ENCODE measurements at regions not wholly inside any gene's neighbourhood (a gene's known extent, or its start where the extent isn't known, plus 50 kb on each side); places are given as distances from the start of the nearest gene placed in this dataset.

GRCh38 chr16:86821895-86822294, 243.5 kb downstream of the FOXL1 start:
- H3K27ac ChIP-seq (ENCODE audit: low read depth, low read length, poor library complexity, severe bottlenecking): no peak overlapping the region
- no peak for DNase-seq (ENCODE audit: low spot score)
- intact Hi-C loops (cut with micrococcal nuclease; ENCODE audit: unreplicated experiment): no loop called here
- TF ChIP-seq EZH2phosphoT487 (IDR thresholded peaks at IDR 0.05; ENCODE audit: borderline replicate concordance, low read depth, low read length) (no peak), CTCF (conservative IDR thresholded peaks at IDR 0.05; ENCODE audit: low read length) (no peak)
- H3K4me1 ChIP-seq (ENCODE audit: insufficient read depth, low read length, poor library complexity, severe bottlenecking): no peaks in the 10 kb centered on the region
- no peak overlapping the region for H3K4me3 ChIP-seq (ENCODE audit: low read depth, low read length, poor library complexity, severe bottlenecking)
- no peaks in the 10 kb centered on the region for H3K9me2 ChIP-seq (ENCODE audit: insufficient read depth, low read length)
- no peaks in the 10 kb centered on the region for H4K20me1 ChIP-seq (ENCODE audit: insufficient read depth, low read length)
- H3K79me2 ChIP-seq (ENCODE audit: insufficient read depth, low read depth, low read length): no peaks in the 10 kb centered on the region
- CTCF ChIA-PET (ENCODE audit: unreplicated experiment): no interaction called here
- H2AFZ ChIP-seq (ENCODE audit: low read length): no peak overlapping the region
- H3K9me3 ChIP-seq (ENCODE audit: low read length): no peaks in the 10 kb centered on the region
- no TSS peak for BruUV-seq (replicated peaks)
- no peaks in the 10 kb centered on the region for H3K36me3 ChIP-seq (ENCODE audit: insufficient read depth, low read length)
- H3K4me2 ChIP-seq (ENCODE audit: low read length): no peak overlapping the region
- POLR2A ChIA-PET: interaction anchor here (0.7 kb wide), 1 partner anchor 23 kb away, joined by 3 read pairs; no protein-coding TSS in a partner anchor

- Histone ChIP-seq H3K9me2 (ENCODE audit: insufficient read depth, low read length) (no peaks in the 10 kb centered on the region), H3K27ac (ENCODE audit: low read depth, low read length, poor library complexity, severe bottlenecking) (no peak overlapping the region), H3K36me3 (ENCODE audit: insufficient read depth, low read length) (no peaks in the 10 kb centered on the region), H3K9me3 (ENCODE audit: low read length) (no peaks in the 10 kb centered on the region), H2AFZ (ENCODE audit: low read length) (no peak overlapping the region), H4K20me1 (ENCODE audit: insufficient read depth, low read length) (no peaks in the 10 kb centered on the region), H3K4me1 (ENCODE audit: insufficient read depth, low read length, poor library complexity, severe bottlenecking) (no peaks in the 10 kb centered on the region), H3K79me2 (ENCODE audit: insufficient read depth, low read depth, low read length) (no peaks in the 10 kb centered on the region), H3K4me2 (ENCODE audit: low read length) (no peak overlapping the region), H3K4me3 (ENCODE audit: low read depth, low read length, poor library complexity, severe bottlenecking) (no peak overlapping the region)
- BruUV-seq (replicated peaks): no TSS peak
- TF ChIP-seq CTCF (conservative IDR thresholded peaks at IDR 0.05; ENCODE audit: low read length) (no peak), EZH2phosphoT487 (IDR thresholded peaks at IDR 0.05; ENCODE audit: borderline replicate concordance, low read depth, low read length) (no peak)
- ChIA-PET CTCF (ENCODE audit: unreplicated experiment) (no interaction called here), POLR2A (no interaction called here)
- intact Hi-C loops (cut with micrococcal nuclease; ENCODE audit: unreplicated experiment): no loop called here
- DNase-seq (ENCODE audit: low spot score): no peak
Observed at GRCh38 chr16:86823125-86823524, 244.8 kb downstream of the FOXL1 start.

- ChIA-PET CTCF (ENCODE audit: unreplicated experiment) (no interaction called here), POLR2A (no interaction called here)
- no peak overlapping the region for H2AFZ ChIP-seq (ENCODE audit: low read length)
- TF ChIP-seq CTCF (conservative IDR thresholded peaks at IDR 0.05; ENCODE audit: low read length): no peak
- no peak for TF ChIP-seq EZH2phosphoT487 (IDR thresholded peaks at IDR 0.05; ENCODE audit: borderline replicate concordance, low read depth, low read length)
- intact Hi-C loops (cut with micrococcal nuclease; ENCODE audit: unreplicated experiment): no loop called here
- BruUV-seq (replicated peaks): no TSS peak
- no peaks in the 10 kb centered on the region for H4K20me1 ChIP-seq (ENCODE audit: insufficient read depth, low read length)
- no peaks in the 10 kb centered on the region for H3K9me2 ChIP-seq (ENCODE audit: insufficient read depth, low read length)
- H3K4me2 ChIP-seq (ENCODE audit: low read length): no peak overlapping the region
- no peak overlapping the region for H3K27ac ChIP-seq (ENCODE audit: low read depth, low read length, poor library complexity, severe bottlenecking)
- no peaks in the 10 kb centered on the region for H3K79me2 ChIP-seq (ENCODE audit: insufficient read depth, low read depth, low read length)
- DNase-seq (ENCODE audit: low spot score): no peak
- no peaks in the 10 kb centered on the region for H3K36me3 ChIP-seq (ENCODE audit: insufficient read depth, low read length)
- no peaks in the 10 kb centered on the region for H3K4me1 ChIP-seq (ENCODE audit: insufficient read depth, low read length, poor library complexity, severe bottlenecking)
- H3K4me3 ChIP-seq (ENCODE audit: low read depth, low read length, poor library complexity, severe bottlenecking): no peak overlapping the region
- no peaks in the 10 kb centered on the region for H3K9me3 ChIP-seq (ENCODE audit: low read length)
Observed at GRCh38 chr16:86823888-86824671, 245.7 kb downstream of the FOXL1 start.

All from OCI-LY7 (cell line).